Endothelial cell of umbilical vein (primary cell): ENCODE measurements at regions not wholly inside any gene's neighbourhood (a gene's known extent, or its start where the extent isn't known, plus 50 kb on each side); places are given as distances from the start of the nearest gene placed in this dataset.
"Not testable (repeated sequence)": the region's sequence is repeated elsewhere in the genome, so short reads cannot be mapped to it uniquely, and the experiment has no call there.

Experiments used
- BruUV-seq: library from RNA; stranded (reverse); fragments of 400-500 nt; replicated peaks from 2 replicates; lab custom pipeline; 2021; lab: Mats Ljungman, UMichigan
- CTCF ChIA-PET: fragments of 300-600, 350-600 bp; sonication (Branson Sonifier 250); formaldehyde crosslinking; loops from one replicate; lab custom pipeline; 2021; ENCODE audit warnings: antibody characterized with exemption, inconsistent platforms; lab: Charles Lee
- POLR2A ChIA-PET: fragments of 300-600, 350-600 bp; sonication (Branson Sonifier 250); formaldehyde crosslinking; loops from one replicate; lab custom pipeline; 2021; ENCODE audit warnings: antibody characterized with exemption, inconsistent platforms; lab: Charles Lee
- DNase-seq: peaks from one replicate; pipeline ENCODE4 v3.0.0-alpha.2; 2011; ENCODE audit warnings: low read depth, low spot score
- FAIRE-seq: peaks from 2 replicates; lab custom pipeline; 2011; peaks lifted over from hg19 to GRCh38; lab: Jason Lieb, UNC
- H2AFZ ChIP-seq: 2 replicates; pipeline ENCODE4 v1.6.0; 2012; ENCODE audit warnings: low read depth, low read length, control low read depth, inconsistent platforms
- H3K27ac ChIP-seq: 2 replicates; pipeline ENCODE4 v1.5.1; 2011; ENCODE audit warnings: low read depth, mild to moderate bottlenecking, control low read depth, low read length, moderate library complexity; ENCODE audit not compliant: insufficient read depth
- H3K27me3 ChIP-seq, 2 experiments: 2 replicates each; pipeline versions ENCODE4 v1.6.0 to v1.6.1; 2011; ENCODE audit warnings: low read length in 2 of 2, mixed read lengths in 1 of 2; ENCODE audit not compliant: control insufficient read depth in 2 of 2, insufficient read depth in 2 of 2
- H3K36me3 ChIP-seq, 2 experiments: 2 replicates in 1 of 2; 3 replicates in 1 of 2; pipeline ENCODE4 v1.5.1; 2011; ENCODE audit warnings: low read length in 2 of 2, mild to moderate bottlenecking in 1 of 2, moderate library complexity in 1 of 2; ENCODE audit not compliant: control insufficient read depth in 2 of 2, insufficient read depth in 2 of 2; ENCODE audit errors: extremely low read depth in 1 of 2
- H3K4me1 ChIP-seq: 3 replicates; pipeline ENCODE4 v1.5.1; 2011; ENCODE audit warnings: mild to moderate bottlenecking, low read length; ENCODE audit not compliant: control insufficient read depth, insufficient read depth; ENCODE audit errors: extremely low read depth
- H3K4me2 ChIP-seq: 2 replicates; pipeline ENCODE4 v1.6.1; 2011; ENCODE audit warnings: low read length, control low read depth, mixed read lengths; ENCODE audit not compliant: insufficient read depth
- H3K4me3 ChIP-seq, 3 experiments: fragments of 200-600 bp in 1 of 3; sonication (generic), shearing (Covaris generic) in 1 of 3; replicated peaks in 1 of 3; 2 replicates each; pipeline ENCODE4 v1.5.1; 2011 to 2016; ENCODE audit warnings: control low read depth in 3 of 3, low read length in 3 of 3, mild to moderate bottlenecking in 2 of 3, inconsistent platforms in 1 of 3, low read depth in 1 of 3, moderate library complexity in 1 of 3; ENCODE audit not compliant: insufficient read depth in 1 of 3
- H3K79me2 ChIP-seq: 2 replicates; pipeline ENCODE4 v1.6.0; 2012; ENCODE audit warnings: low read length, inconsistent platforms; ENCODE audit not compliant: control insufficient read depth, insufficient read depth
- H3K9ac ChIP-seq: replicated peaks from 2 replicates; pipeline ENCODE3; 2011; ENCODE audit warnings: low read length, control low read depth; ENCODE audit not compliant: insufficient read depth; ENCODE audit errors: extremely low read depth
- H3K9me1 ChIP-seq: replicated peaks from 3 replicates; pipeline ENCODE4 v1.6.0; 2011; ENCODE audit warnings: mild to moderate bottlenecking, low read length; ENCODE audit not compliant: control insufficient read depth, insufficient read depth; ENCODE audit errors: extremely low read depth
- H3K9me3 ChIP-seq: replicated peaks from 2 replicates; pipeline ENCODE4 v1.5.1; 2012; ENCODE audit warnings: low read length, inconsistent platforms; ENCODE audit not compliant: control insufficient read depth, insufficient read depth
- H4K20me1 ChIP-seq: replicated peaks from 2 replicates; pipeline ENCODE3; 2011; ENCODE audit warnings: mild to moderate bottlenecking, low read length; ENCODE audit not compliant: control insufficient read depth, insufficient read depth; ENCODE audit errors: extremely low read depth
- EZH2 ChIP-seq: IDR thresholded peaks from 2 replicates; pipeline ENCODE4 v1.6.1; 2012; ENCODE audit warnings: borderline replicate concordance, low read depth, mild to moderate bottlenecking, moderate library complexity, low read length, inconsistent platforms; ENCODE audit not compliant: severe bottlenecking
- FOS ChIP-seq: IDR thresholded peaks from 2 replicates; pipeline ENCODE4 v1.6.1; 2011; ENCODE audit warnings: mild to moderate bottlenecking, low read length, moderate library complexity, borderline replicate concordance; ENCODE audit not compliant: insufficient read depth
- GATA2 ChIP-seq: IDR thresholded peaks from 2 replicates; pipeline ENCODE4 v1.7.0; 2011; ENCODE audit warnings: low read depth, mild to moderate bottlenecking, moderate library complexity, mixed read lengths, low read length; ENCODE audit not compliant: insufficient read length, insufficient read depth
- JUN ChIP-seq: IDR thresholded peaks from 2 replicates; pipeline ENCODE4 v1.6.1; 2011; ENCODE audit warnings: borderline replicate concordance, low read depth; ENCODE audit not compliant: insufficient read length, insufficient read depth
- POLR2AphosphoS5 ChIP-seq: IDR thresholded peaks from 2 replicates; pipeline ENCODE4 v1.6.1; 2012; ENCODE audit warnings: low read depth, mild to moderate bottlenecking, control low read depth, low read length, moderate library complexity; ENCODE audit not compliant: insufficient read depth
- dilution Hi-C: fragments of 300-500 bp; cut with MboI; formaldehyde crosslinking; loops from one replicate; pipeline ENCODE4 v1.15.0; 2019; ENCODE audit warnings: low sequenced_read_pairs; ENCODE audit not compliant: extremely low pct_ligation_motif_present
- intact Hi-C: fragments of 100-400 bp; cut with micrococcal nuclease; formaldehyde crosslinking; loops from one replicate; pipeline ENCODE4 v1.10.0; 2022
- TF ChIP-seq, protein P1 (sequence below): IDR thresholded peaks from 2 replicates; pipeline ENCODE4 v1.6.1; 2011; ENCODE audit not compliant: insufficient read depth, insufficient read length
- TF ChIP-seq, protein P2 (sequence below), 2 donors: IDR thresholded peaks; 1 replicate in 1 of 2; 2 replicates in 1 of 2; pipeline ENCODE4 v1.5.1; 2011; ENCODE audit warnings: low read length in 2 of 2, mild to moderate bottlenecking in 2 of 2, moderate library complexity in 2 of 2, control low read depth in 1 of 2, inconsistent platforms in 1 of 2, low read depth in 1 of 2; ENCODE audit not compliant: insufficient read depth in 1 of 2; ENCODE audit errors: extremely low read depth in 1 of 2

DNA sequence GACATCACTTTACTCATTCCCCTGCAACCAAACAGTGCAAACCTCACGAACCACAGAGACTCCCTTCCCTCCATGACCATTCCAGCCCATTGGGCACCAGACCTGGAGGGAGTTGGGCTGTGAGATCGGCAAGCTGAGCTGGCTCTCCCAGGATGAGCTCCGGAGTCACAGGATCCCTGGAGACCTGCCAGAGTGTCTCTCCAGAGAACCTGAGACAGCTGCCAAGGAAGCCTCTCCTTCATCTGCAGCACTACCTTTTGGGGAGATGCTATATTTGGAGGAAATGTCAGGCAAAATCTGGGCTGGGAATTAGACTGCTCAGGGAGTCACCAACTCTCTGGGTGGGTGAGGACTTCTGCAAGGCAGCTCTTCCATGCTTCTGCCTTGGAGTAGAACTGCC lies 417.4 kb downstream of the TNS1 start:
- H3K9me3 ChIP-seq = no peaks in the 10 kb centered on the region
- no peak overlapping the region for H2AFZ ChIP-seq
- no peaks in the 10 kb centered on the region for H3K4me1 ChIP-seq
- POLR2A ChIA-PET = no interaction called here
- no peak overlapping the region for H3K9ac ChIP-seq
- no peak for TF ChIP-seq JUN
- no peak for TF ChIP-seq POLR2AphosphoS5
- TF ChIP-seq, protein P1, sequence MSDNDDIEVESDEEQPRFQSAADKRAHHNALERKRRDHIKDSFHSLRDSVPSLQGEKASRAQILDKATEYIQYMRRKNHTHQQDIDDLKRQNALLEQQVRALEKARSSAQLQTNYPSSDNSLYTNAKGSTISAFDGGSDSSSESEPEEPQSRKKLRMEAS = no peak
- TF ChIP-seq, protein P2, sequence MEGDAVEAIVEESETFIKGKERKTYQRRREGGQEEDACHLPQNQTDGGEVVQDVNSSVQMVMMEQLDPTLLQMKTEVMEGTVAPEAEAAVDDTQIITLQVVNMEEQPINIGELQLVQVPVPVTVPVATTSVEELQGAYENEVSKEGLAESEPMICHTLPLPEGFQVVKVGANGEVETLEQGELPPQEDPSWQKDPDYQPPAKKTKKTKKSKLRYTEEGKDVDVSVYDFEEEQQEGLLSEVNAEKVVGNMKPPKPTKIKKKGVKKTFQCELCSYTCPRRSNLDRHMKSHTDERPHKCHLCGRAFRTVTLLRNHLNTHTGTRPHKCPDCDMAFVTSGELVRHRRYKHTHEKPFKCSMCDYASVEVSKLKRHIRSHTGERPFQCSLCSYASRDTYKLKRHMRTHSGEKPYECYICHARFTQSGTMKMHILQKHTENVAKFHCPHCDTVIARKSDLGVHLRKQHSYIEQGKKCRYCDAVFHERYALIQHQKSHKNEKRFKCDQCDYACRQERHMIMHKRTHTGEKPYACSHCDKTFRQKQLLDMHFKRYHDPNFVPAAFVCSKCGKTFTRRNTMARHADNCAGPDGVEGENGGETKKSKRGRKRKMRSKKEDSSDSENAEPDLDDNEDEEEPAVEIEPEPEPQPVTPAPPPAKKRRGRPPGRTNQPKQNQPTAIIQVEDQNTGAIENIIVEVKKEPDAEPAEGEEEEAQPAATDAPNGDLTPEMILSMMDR (IDR thresholded peaks at IDR 0.05; ENCODE audit: extremely low read depth in 1 of 2, insufficient read depth in 1 of 2, low read depth in 1 of 2, low read length in 2 of 2) = no peak
- no peak for TF ChIP-seq EZH2
- TF ChIP-seq GATA2 = no peak
- TF ChIP-seq FOS = no peak
- BruUV-seq = no TSS peak
- H4K20me1 ChIP-seq = no peaks in the 10 kb centered on the region
- no peaks in the 10 kb centered on the region for H3K27me3 ChIP-seq
- CTCF ChIA-PET = no interaction called here
- no peak overlapping the region for H3K27ac ChIP-seq
- H3K9me1 ChIP-seq = no peaks in the 10 kb centered on the region
- intact Hi-C loops (no loop called here), dilution Hi-C loops (no loop called here)
- H3K4me2 ChIP-seq = no peak overlapping the region
- DNase-seq (no peak), FAIRE-seq (no peak)
- no peak overlapping the region for H3K4me3 ChIP-seq
- H3K36me3 ChIP-seq = no peaks in the 10 kb centered on the region
- no peaks in the 10 kb centered on the region for H3K79me2 ChIP-seq

DNA sequence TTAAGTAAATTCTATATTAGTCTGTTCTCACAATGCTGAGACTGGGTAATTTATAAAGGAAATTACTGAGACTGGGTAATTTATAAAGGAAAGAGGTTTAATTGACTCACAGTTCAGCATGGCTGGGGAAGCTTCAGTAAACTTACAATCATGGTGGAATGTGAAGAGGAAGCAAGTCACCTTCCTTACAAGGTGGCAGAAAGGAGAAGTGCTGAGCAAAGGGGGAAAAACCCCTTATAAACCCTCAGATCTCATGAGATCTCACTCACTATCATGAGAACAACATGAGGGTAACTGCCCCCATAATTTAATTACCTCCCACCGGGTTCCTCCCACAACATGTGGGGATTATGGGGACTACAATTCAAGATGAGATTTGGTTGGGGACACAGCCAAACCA lies 422.4 kb downstream of the TNS1 start:
- H3K4me3 ChIP-seq, CTCF ChIA-PET, H3K27ac ChIP-seq, H3K27me3 ChIP-seq, H3K9me3 ChIP-seq, FAIRE-seq, intact Hi-C loops, H3K9me1 ChIP-seq, H3K9ac ChIP-seq, H3K79me2 ChIP-seq, dilution Hi-C loops, POLR2A ChIA-PET, H3K4me2 ChIP-seq, H4K20me1 ChIP-seq, DNase-seq, H2AFZ ChIP-seq, H3K4me1 ChIP-seq, H3K36me3 ChIP-seq, BruUV-seq: not testable (repeated sequence)
